ENCODE measurements at regions not wholly inside any gene's neighbourhood (a gene's known extent, or its start where the extent isn't known, plus 50 kb on each side); places are given as distances from the start of the nearest gene placed in this dataset.

- DNase-seq (ENCODE audit: low read depth), result no peak
Measured at GRCh38 chr17:79280010-79280409, 205.4 kb downstream of the ENGASE start.

DNA sequence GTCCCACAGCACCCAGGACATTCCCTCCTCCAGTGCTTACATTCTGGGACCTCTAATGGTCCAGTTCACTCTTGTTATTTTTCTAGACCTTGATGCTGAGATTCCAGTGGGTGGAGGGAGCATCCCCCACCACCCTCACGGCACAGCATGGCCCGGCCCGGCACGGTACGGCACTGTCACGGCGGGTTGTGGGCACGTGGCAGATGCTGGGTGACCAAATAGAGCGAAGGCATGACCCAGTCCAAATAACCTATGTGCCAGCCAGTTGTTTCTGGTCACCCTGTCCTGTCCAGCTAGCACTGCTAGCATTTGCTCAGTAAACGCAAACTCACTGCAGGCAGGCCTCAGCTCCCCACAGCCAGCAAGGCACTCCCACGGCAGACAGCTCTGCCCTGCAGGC lies 204.7 kb downstream of the ENGASE start:
- no peak for DNase-seq (ENCODE audit: low read depth)

DNA sequence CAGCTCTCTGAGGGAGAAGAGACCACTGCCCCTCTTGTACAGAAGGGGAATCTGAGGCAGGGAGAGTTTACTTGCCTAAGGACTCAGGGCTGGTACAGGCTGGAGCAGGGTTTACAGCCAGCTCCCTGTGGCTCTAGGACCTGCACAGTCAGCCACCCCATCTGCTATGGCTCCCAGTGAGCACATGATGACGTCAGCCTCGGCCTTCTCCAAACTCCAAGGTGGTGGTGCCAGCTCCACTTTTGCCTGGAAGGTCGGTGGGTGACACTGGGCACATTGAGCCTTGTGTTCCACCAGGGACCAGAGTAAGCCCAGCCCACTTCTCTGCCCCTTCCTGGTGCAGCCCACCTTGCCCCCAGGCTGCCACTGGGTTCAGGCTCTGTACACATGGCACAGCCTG lies 202.2 kb downstream of the ENGASE start:
- DNase-seq (ENCODE audit: low read depth), result no peak

GRCh38 chr17:79273660-79274059 lies 199.0 kb downstream of the ENGASE start:
- DNase-seq (ENCODE audit: low read depth), result no peak

GRCh38 chr17:79272666-79273219 lies 198.1 kb downstream of the ENGASE start:
- no peak for DNase-seq (ENCODE audit: low read depth)

DNA sequence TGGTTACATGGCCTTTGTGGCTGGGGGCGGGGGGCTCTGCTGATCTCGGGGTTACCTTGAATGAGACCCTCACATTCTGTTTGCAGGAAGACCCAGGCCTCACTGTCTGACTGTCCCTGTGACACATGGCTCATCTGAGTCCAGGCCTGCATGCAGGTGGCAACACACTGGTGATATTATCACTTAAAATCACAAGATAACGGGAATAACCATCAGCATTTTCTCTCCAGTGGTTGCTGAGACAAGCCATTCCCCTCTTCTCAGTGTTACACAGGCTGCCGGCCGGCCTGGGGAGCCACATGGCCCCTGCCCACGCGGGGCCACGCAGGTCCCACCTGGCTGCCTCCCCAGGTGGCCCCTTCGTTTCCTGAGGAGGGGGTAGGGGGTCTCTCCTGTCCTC lies 197.6 kb downstream of the ENGASE start:
- no peak for DNase-seq (ENCODE audit: low read depth)

DNA sequence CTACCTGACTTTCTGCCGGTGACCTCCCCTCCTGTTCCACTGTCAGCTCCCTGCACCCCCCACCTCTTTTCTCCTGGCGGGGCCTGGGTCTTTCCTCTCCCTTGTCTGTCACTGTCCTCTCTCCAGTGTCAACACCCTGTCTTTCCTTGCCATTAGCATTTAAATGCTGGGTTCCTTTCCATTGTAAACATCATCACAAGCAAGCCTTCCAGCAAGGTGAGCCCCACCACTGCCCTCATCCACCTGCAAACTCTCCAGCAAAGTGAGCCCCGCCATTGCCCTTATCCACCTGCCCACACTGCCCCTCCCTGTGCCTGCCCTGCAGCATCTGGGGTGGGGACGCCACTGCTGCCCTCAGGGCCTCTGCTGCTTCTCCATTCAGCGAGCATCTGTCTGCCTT lies 195.0 kb downstream of the ENGASE start:
- no peak for DNase-seq (ENCODE audit: low read depth)

- no peak for DNase-seq (ENCODE audit: low read depth)
Measured at GRCh38 chr17:79263191-79263590, 188.6 kb downstream of the ENGASE start.

GRCh38 chr17:79262624-79263023 lies 188.0 kb downstream of the ENGASE start:
- DNase-seq (ENCODE audit: low read depth), result no peak

DNA sequence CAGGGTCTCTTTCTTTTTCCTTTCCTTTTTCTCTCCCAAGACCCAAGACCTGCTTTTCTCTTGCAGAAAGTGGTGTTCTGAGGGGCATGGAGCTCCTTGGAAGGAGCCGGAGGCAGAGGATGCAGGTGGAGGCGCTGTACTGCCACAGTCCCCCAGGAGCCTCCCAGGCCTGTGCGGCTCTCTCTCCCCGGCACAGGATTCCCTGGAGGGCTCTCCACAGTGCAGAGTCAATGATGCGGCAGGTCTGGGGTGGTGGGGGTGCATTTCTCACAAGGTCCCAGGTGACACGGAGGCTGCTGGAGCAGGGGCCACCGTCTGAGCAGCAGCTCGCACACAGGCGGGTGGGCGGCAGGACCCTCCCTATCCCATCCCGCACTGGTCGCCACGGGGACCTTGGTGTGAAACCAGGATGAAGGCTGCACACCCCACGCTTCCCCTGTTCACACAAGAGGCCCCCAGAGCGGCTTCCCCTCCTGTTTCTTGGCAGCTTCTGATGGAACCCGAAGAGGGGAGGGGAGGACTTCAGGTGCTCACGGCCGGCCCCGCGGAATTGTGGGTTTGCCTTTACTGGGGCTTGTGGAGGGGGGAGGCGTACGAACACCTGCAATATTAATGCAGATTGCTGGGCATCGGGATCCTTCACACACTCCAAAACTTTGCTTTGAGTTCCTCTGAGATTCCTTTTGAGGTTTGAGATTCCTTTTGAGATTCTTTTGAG lies 186.9 kb downstream of the ENGASE start:
- DNase-seq (ENCODE audit: low read depth), result no peak

GRCh38 chr17:79258843-79259242 lies 184.2 kb downstream of the ENGASE start:
- DNase-seq (ENCODE audit: low read depth), result no peak

DNA sequence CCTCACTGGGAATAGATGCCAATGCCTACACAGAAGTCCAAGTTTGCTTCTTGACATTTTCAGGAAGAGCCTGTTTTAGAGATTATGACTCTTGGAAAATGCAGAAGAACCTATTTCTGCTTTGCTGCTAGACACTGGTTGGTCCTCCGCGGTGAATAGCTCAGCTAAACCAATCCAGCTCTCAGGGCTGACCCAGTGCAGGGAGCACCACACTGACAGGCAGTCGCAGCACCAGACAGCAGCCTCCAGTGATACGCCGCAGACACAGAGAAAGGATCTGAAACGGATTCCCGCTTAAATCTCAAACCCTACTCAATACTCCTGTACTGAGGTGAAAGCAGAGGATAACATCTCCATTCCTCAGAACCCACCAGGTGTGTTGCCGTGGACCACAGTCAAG lies 183.4 kb downstream of the ENGASE start:
- no peak for DNase-seq (ENCODE audit: low read depth)

- DNase-seq (ENCODE audit: low read depth), result no peak
Measured at GRCh38 chr17:79255926-79256585, 181.4 kb downstream of the ENGASE start.

DNA sequence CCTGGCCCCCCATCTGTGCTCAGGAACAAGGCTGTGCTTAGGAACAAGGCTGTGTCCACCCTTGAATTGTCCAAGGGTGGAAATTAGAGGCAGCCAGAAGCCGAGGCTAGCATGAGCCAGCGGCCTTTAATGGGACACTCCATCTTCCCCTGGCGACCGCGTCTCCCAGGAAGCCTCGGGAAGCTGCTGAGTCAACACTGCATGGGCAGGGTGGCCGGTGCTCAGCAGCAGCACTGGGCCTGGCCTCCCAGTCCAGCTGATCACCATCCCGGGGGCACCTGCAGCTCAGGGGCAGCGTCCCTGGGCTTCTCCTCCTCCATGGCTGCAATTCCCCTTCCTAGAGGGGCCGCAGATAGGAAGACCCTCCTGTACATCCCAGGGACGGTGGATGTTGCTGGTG lies 180.8 kb downstream of the ENGASE start:
- no peak for DNase-seq (ENCODE audit: low read depth)

GRCh38 chr17:79255046-79255445 lies 180.4 kb downstream of the ENGASE start:
- DNase-seq (ENCODE audit: low read depth), result no peak

DNA sequence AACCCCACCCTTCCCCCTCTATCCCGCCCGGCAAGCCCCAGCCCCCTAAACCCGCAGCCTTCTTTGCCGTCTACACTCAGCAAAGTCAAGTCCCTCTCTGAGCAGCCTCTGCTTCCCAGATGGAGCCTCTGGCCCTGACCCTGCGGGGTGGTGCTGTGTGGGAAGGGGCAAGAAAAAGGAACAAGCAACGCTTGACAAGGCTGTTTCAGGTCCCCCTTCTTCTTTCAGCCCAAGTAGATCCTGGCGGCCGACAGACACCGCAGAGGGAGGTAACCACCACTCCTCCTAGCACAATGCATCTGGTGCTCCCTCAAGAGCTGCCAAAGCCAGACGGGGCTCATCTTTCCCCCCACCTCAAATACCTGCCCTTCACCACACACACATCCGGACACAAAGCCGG lies 178.3 kb downstream of the ENGASE start:
- no peak for DNase-seq (ENCODE audit: low read depth)

DNA sequence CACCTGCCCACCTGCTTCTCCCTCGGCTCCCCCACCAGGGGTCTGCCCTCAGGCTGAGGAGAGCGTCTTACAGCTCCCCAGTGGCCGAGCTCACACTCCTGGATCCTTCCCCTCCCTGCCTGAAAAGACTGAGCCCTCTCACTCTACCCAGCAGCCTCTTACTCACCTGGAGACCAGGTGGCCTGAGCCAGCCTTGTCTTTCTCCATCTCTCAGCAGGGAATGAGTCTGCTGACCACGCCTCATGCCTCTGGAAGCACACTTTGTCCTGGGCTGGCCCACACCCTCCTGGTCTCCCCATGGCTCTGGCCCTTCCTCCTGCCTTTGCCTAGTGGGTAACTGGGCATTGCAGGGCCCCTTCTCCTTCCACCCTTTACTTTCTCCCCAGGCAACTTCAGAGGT lies 177.2 kb downstream of the ENGASE start:
- no peak for DNase-seq (ENCODE audit: low read depth)

DNA sequence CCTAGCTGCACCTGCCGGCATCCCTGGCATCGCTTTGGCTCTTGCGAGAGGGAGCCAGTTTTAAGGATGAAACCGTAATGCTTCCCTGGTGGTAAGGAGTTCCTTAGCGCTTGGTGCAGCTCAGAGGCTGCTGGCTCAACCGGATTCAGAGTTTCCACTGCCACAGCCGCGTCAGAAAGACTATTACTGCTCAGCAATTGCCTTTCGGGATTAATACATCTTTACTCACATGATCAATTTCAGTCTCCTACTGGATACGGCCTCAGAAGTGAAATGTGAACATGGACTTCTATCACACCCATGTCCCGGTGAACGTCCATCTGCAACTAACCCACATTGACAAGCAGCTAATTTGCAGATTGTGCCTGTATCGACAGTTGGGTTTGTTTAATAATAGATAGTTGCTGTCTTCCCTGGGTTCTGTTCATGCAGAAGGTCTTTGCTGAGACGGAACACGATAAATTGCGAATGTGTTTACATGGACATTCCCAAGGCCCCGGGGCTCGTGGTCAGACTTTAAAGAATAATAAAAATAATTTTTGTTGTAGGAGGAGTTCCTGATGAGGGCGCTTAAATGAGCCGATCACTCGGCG lies 175.4 kb downstream of the ENGASE start:
- no peak for DNase-seq (ENCODE audit: low read depth)

GRCh38 chr17:79248843-79249493 lies 174.3 kb downstream of the ENGASE start:
- DNase-seq (ENCODE audit: low read depth), result no peak

DNA sequence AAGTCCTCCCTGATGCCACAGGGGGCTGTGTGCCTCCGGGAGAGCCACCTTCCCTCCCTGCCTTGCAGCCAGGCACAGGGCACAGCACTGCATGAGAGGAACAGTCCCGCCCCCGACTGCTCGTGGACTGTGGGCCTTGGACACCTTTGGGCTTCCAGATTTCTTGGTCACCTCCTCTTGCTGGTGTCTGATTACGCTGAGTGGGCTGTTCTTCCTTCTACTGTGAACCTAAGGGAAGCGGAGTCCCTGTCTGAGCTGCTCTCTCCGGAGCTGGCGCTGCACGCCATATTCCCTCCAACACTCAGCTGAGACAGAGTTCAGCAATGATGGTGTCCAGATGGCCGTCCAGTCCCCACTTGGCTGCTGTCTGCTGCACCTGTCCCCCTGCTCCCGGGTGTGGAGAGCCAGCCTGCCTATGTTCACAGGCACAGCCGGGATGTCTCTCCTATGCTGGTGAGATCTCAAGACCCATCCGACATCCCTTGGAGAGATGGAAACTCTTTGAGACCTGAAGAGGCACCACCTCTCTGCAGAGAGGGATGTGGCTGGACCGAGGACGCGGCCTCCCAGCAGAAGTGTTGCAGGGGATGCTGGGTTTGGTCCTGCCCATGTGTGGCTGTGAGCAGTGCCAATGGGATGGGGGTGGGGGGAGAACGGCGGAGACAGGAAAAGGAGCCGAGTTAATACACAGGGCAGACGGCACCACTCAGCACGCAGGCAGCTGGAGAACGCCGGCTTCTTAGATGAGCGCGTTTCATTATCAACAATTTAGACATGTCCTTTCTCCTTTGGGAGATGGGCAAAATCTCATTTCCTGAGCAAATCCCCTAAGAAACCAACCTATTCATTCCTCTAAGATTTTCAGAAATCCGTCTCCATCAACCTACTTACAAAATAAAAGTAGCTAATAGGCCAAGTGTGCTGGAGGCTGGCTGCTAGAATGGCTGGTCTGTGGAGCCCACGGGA lies 171.9 kb downstream of the ENGASE start:
- DNase-seq (ENCODE audit: low read depth), result no peak

DNA sequence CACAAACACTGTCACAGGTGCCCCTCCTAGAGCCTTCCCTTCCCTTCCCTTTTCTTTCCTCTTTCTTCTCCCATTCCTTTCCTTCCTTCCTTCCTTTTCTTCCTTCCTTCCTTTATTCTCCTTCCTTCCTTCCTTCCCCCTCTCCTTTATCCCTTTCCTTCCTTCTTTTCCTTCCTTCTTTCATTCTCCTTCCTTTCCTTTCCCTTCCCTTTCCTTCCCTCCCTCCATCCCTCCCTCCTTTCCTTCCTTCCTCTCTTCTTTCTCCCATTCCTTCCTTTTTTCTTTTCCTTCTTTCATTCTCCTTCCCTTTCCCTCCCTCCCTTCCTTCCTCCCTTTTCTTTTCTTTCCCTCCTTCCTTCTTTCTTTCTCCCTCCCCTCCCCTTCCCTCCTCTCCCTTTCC lies 170.0 kb downstream of the ENGASE start:
- no peak for DNase-seq (ENCODE audit: low read depth)

- DNase-seq (ENCODE audit: low read depth), result no peak
Measured at GRCh38 chr17:79243996-79244395, 169.4 kb downstream of the ENGASE start.
